ENCODE measurements at regions not wholly inside any gene's neighbourhood (a gene's known extent, or its start where the extent isn't known, plus 50 kb on each side); places are given as distances from the start of the nearest gene placed in this dataset.
A peak's percentile ranks its signal among the peaks of the same experiment; 100 is the strongest.
"Not testable (repeated sequence)": the region's sequence is repeated elsewhere in the genome, so short reads cannot be mapped to it uniquely, and the experiment has no call there.

- no peak for DNase-seq
These were observed 124.4 kb upstream of the NMUR2 start for GRCh38 chr5:152529440-152529839.

- no peak for DNase-seq
These were observed 127.6 kb upstream of the NMUR2 start for GRCh38 chr5:152532714-152533113.

- DNase-seq, result no peak
These were observed 129.6 kb upstream of the NMUR2 start for GRCh38 chr5:152534641-152535040.

- DNase-seq, result no peak
These were observed 137.7 kb upstream of the NMUR2 start for GRCh38 chr5:152542741-152543140.

GRCh38 chr5:152546493-152546892, 141.4 kb upstream of the NMUR2 start:
- no peak for DNase-seq

- DNase-seq, result no peak
These were observed 142.1 kb upstream of the NMUR2 start for GRCh38 chr5:152547202-152547601.

- DNase-seq, result no peak
These were observed 144.6 kb upstream of the NMUR2 start for GRCh38 chr5:152549709-152550108.

GRCh38 chr5:152551061-152551460, 146.0 kb upstream of the NMUR2 start:
- DNase-seq, result no peak

GRCh38 chr5:152556784-152557183, 151.7 kb upstream of the NMUR2 start:
- peak; percentile 48 for DNase-seq

GRCh38 chr5:152560512-152561137, 155.5 kb upstream of the NMUR2 start:
- DNase-seq, result peak; percentile 29

- DNase-seq, result no peak
These were observed 162.9 kb upstream of the NMUR2 start for GRCh38 chr5:152568016-152568415.

- no peak for DNase-seq
These were observed 167.7 kb upstream of the NMUR2 start for GRCh38 chr5:152572812-152573211.

- DNase-seq, result no peak
These were observed 179.0 kb upstream of the NMUR2 start for GRCh38 chr5:152584103-152584502.

GRCh38 chr5:152592416-152592815, 187.3 kb upstream of the NMUR2 start:
- DNase-seq, result no peak

- no peak for DNase-seq
These were observed 188.3 kb upstream of the NMUR2 start for GRCh38 chr5:152593388-152593787.

- DNase-seq, result no peak
These were observed 190.3 kb upstream of the NMUR2 start for GRCh38 chr5:152595405-152595804.

- DNase-seq, result no peak
These were observed 194.0 kb upstream of the NMUR2 start for GRCh38 chr5:152599096-152599495.

GRCh38 chr5:152601806-152602732, 197.0 kb upstream of the NMUR2 start:
- no peak for DNase-seq

GRCh38 chr5:152606050-152606449, 201.0 kb upstream of the NMUR2 start:
- DNase-seq, result not testable (repeated sequence)

- no peak for DNase-seq
These were observed 201.8 kb upstream of the NMUR2 start for GRCh38 chr5:152606776-152607364.

- no peak for DNase-seq
These were observed 202.5 kb upstream of the NMUR2 start for GRCh38 chr5:152607401-152608160.

- no peak for DNase-seq
These were observed 203.4 kb upstream of the NMUR2 start for GRCh38 chr5:152608458-152608857.

- DNase-seq, result no peak
These were observed 214.7 kb upstream of the NMUR2 start for GRCh38 chr5:152619756-152620155.

Data from NCI-H2081 treated with DMSO at 0.1 percent for 48 hours (cell line).